Choroid plexus epithelial cell (primary cell): ENCODE measurements at regions not wholly inside any gene's neighbourhood (a gene's known extent, or its start where the extent isn't known, plus 50 kb on each side); places are given as distances from the start of the nearest gene placed in this dataset.
"Not testable (repeated sequence)": the region's sequence is repeated elsewhere in the genome, so short reads cannot be mapped to it uniquely, and the experiment has no call there.

ENCODE experiments used
- DNase-seq: peaks from one replicate; pipeline ENCODE4 v3.0.0-alpha.2; 2010; ENCODE audit warnings: low read depth
- H3K4me3 ChIP-seq: 2 replicates; pipeline ENCODE4 v1.5.1; 2011; ENCODE audit warnings: low read depth, mild to moderate bottlenecking, control low read depth, low read length, moderate library complexity
- CTCF ChIP-seq: conservative IDR thresholded peaks from 2 replicates; pipeline ENCODE4 v1.5.1; 2011; ENCODE audit warnings: low read depth, mild to moderate bottlenecking, control low read depth, inconsistent platforms, low read length, moderate library complexity

GRCh38 chr16:18159185-18159584 is 177.4 kb downstream of the NPIPA8 start:
- DNase-seq, H3K4me3 ChIP-seq: not testable (repeated sequence)

DNA sequence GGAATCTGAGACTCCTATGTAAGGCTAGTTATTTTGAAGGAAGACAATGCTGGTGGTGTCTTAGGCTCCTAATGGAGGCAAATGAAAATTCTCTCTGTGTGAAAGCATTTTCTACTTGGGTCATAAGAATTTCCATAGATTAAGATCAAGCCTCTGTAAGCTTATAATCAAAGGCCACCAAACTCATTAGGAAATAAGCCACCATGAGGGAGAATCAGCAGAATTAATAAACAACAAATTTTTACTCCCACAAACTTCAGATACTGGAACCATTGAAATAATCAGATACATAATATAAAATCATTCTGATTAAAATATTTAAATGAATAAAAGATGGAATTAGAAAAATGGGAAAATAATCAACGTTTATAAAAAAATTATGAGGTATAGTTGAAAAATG is 178.7 kb downstream of the NPIPA8 start:
- not testable (repeated sequence) for H3K4me3 ChIP-seq, DNase-seq

- DNase-seq, H3K4me3 ChIP-seq: not testable (repeated sequence)
These were observed 183.7 kb downstream of the NPIPA8 start for GRCh38 chr16:18152832-18153231.

GRCh38 chr16:18148132-18148531 is 188.4 kb downstream of the NPIPA8 start:
- not testable (repeated sequence) for H3K4me3 ChIP-seq, DNase-seq

GRCh38 chr16:18146601-18147142 is 189.9 kb downstream of the NPIPA8 start:
- not testable (repeated sequence) for DNase-seq, H3K4me3 ChIP-seq

- not testable (repeated sequence) for H3K4me3 ChIP-seq, DNase-seq
These were observed 194.5 kb downstream of the NPIPA8 start for GRCh38 chr16:18142066-18142465.

DNA sequence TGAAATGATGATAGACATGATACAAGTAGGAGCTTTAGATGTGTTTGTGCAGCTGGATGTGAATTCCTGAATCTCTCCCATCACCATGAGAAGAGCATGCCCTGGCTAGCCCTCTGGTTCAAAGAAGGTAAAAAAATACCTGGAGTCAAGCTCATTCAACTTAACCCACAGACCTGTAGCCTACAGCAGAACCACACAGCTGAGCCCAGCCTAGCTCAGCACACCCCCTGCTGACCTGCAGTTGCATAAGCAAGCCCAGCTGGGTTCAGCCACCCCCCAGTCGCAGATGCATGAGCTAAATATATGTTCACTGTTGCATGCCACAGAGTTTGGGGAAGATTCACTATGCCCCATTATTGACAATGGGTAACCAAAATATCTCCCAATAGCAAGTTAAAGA is 200.2 kb downstream of the NPIPA8 start:
- not testable (repeated sequence) for H3K4me3 ChIP-seq, DNase-seq

- H3K4me3 ChIP-seq, DNase-seq: not testable (repeated sequence)
These were observed 201.5 kb downstream of the NPIPA8 start for GRCh38 chr16:18135024-18135423.

DNA sequence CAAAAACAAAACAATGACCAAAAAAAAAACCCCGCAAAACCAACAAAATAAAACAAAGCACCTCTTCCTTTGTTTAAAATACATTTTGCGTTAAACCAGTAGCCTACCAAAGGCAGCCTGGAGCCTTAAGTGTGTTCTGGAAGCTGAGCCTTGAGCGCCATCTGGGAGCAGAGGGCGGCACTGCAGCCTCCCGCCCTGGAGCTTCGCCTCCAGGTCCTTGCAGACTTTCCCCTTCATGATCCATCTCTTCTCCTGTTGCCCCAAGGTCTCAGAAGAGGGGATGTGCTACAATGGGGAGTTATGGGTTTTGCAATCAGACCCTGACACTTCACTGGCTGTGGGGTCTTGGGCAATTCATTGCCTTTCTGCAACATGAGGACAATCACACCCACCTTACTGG is 204.9 kb downstream of the NPIPA8 start:
- not testable (repeated sequence) for DNase-seq, H3K4me3 ChIP-seq
- peak; percentile 50 for TF ChIP-seq CTCF

- not testable (repeated sequence) for DNase-seq, H3K4me3 ChIP-seq
These were observed 205.9 kb downstream of the NPIPA8 start for GRCh38 chr16:18130478-18131120.

DNA sequence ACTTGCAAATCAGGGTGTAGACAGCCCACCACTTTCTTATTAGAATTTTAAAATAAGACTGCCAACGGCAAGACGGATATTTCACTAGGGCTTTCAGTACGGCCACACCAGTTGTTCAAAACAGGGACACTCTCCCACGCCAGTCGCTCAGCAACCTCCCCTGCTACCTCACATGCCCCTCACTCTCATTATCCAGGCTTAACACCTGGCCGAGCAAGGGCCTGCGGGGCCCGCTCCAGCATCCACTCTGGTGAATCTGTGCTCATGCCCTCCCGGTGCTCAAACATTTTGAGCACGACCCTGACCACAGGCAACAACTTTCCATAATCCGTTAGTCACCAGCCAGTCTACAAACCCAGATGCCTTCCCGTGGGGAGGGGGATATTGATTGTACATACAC is 209.5 kb downstream of the NPIPA8 start:
- not testable (repeated sequence) for DNase-seq, H3K4me3 ChIP-seq

DNA sequence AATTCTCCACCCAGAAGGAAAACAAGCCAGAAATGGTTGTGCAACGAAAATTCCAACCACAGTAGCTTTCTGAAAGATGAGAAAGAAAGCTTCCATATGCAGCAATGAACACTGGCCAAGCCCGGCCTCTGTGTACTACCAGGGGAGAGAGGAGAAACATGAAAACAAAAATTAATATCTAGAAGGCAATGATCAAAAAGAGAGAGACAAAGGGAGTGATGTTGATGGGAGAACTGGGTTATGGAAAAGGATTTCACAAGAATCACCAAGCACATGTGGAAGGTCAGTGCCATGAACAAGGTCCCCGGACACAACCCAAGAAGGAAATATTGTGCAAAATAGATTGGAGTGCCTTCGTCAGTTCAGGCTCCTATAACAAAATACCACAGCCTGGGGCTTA is 217.4 kb downstream of the NPIPA8 start:
- not testable (repeated sequence) for DNase-seq, H3K4me3 ChIP-seq

DNA sequence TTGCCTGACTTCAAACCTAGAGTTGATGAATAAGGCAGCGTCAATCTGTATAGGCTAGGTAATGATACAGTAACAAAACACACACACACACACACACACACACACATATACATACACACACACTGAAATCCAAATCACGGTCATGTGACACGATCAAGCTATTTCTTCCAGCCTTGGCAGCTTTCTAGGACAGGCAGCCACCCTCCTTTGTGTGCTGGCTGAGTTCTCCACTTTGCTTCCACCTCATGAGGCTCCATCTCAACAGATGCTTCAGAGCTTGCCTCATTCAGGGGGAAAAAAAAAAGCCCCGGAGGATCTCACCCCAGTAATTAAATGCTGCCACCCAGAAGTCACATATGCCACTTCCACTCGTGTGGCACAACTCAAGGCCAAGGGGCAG is 217.9 kb downstream of the NPIPA8 start:
- DNase-seq, H3K4me3 ChIP-seq: not testable (repeated sequence)

- not testable (repeated sequence) for H3K4me3 ChIP-seq, DNase-seq
These were observed 218.5 kb downstream of the NPIPA8 start for GRCh38 chr16:18118071-18118470.

DNA sequence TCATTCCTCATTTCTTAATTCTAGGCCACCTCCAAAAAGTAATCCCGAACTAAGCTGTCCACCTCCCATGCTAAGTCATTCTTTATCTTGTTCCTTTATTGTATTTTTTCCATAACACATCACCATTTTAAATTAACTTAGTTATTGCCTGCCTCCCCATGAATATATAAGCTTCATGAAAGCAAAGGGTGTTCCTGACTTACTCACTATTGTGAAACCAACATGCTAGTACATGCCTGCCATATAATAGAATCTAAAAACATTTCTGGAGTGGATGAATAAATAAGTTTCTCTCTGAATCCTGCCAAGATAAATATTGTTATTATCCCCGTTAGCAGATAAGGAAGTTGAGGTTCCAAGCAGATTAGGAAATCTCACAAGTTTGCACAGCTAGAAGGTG is 232.1 kb downstream of the NPIPA8 start:
- not testable (repeated sequence) for DNase-seq, H3K4me3 ChIP-seq

- not testable (repeated sequence) for DNase-seq, H3K4me3 ChIP-seq
These were observed 235.5 kb downstream of the NPIPA8 start for GRCh38 chr16:18101077-18101476.

GRCh38 chr16:18092605-18093004 is 243.9 kb downstream of the NPIPA8 start:
- H3K4me3 ChIP-seq, DNase-seq: not testable (repeated sequence)

DNA sequence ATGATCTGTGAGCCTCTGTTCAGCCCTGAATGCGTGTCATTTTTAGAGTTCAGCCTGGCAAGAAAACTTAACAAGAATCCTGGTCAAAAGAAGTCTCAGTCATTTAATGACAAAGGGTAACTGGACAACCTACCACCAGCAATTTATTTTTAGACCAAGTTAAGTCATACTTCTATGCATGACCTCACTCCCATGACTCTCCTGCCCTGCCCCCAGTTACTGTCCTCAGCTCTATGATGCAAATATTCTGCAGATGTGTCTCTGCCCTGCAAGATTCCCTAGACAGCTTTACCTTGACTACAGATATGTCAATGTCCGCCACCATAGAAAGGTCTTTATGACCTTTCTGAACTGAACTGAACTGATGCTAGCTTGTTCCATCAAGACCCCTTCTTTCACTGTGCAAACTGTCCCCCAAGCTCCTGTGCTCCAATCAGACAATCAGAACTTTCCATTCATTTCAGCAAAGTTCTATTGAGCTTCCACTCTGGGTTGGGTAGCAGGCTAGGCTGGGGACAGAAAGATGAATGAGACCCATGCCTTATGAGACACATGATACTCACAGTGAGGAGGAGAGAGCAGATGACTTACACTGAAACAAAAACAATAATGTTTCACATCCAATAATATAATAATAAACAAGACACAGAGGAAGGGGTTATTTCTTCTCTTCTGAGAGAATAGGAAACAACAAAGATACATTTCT is 255.7 kb downstream of the NPIPA8 start:
- DNase-seq, H3K4me3 ChIP-seq: not testable (repeated sequence)

DNA sequence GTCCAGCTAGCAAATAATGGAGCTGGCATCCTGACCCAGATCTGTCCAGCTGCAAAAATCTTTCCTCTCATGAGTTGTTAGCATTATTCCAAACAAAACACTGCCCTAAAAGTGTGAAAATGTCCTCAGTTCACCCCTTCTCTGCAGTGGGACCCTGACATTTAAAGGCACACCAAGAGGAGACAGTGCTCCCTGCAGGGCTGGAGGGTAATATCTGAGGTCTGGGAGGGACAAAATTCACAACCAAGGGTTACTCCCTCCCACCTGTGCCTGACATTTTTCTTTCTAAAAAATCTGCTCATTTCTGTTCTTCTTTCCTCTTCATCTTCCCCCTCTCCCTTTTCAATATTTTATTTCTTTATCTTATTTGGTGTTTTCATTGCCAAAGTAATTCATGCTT is 258.6 kb downstream of the NPIPA8 start:
- DNase-seq, H3K4me3 ChIP-seq: not testable (repeated sequence)
